HG02870 (cell line): ENCODE measurements at regions not wholly inside any gene's neighbourhood (a gene's known extent, or its start where the extent isn't known, plus 50 kb on each side); places are given as distances from the start of the nearest gene placed in this dataset.
"Not testable (repeated sequence)": the region's sequence is repeated elsewhere in the genome, so short reads cannot be mapped to it uniquely, and the experiment has no call there.

Source experiments
- ATAC-seq: cut with Tn5 transposase; IDR thresholded peaks from one replicate; pipeline ENCODE4 v1.9.1; 2021; ENCODE audit warnings: mild to moderate bottlenecking, moderate library complexity; ENCODE audit not compliant: unreplicated experiment

DNA sequence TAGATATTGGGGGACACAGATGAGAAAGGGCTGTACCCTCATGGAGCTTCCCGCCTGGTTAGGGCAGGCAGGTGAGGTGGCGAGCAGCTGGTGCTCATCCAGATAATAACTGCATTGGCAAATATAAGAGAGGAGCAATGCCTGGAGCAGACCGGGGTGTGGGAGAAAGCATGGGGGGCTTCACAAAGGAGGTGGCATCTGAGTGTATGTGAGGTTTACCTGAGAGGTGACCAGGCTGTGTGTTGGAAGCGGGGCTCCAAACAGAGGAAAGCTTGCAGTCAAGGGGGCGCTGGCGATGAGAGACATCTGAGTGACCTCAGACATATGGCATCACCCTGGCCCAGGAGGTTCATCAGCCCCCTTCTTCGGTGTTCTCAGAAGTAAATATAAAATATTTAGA, 72.1 kb upstream of the PMEPA1 start:
- ATAC-seq = no peak

- no peak for ATAC-seq
These were observed 71.1 kb upstream of the PMEPA1 start for GRCh38 chr20:57780906-57781305.

- no peak for ATAC-seq
These were observed 70.6 kb upstream of the PMEPA1 start for GRCh38 chr20:57780398-57780797.

GRCh38 chr20:57779401-57780003, 69.7 kb upstream of the PMEPA1 start:
- no peak for ATAC-seq

- ATAC-seq = no peak
These were observed 68.1 kb upstream of the PMEPA1 start for GRCh38 chr20:57777911-57778310.

GRCh38 chr20:57774951-57775350, 65.1 kb upstream of the PMEPA1 start:
- ATAC-seq = no peak

- ATAC-seq = no peak
These were observed 64.5 kb upstream of the PMEPA1 start for GRCh38 chr20:57774111-57774880.

DNA sequence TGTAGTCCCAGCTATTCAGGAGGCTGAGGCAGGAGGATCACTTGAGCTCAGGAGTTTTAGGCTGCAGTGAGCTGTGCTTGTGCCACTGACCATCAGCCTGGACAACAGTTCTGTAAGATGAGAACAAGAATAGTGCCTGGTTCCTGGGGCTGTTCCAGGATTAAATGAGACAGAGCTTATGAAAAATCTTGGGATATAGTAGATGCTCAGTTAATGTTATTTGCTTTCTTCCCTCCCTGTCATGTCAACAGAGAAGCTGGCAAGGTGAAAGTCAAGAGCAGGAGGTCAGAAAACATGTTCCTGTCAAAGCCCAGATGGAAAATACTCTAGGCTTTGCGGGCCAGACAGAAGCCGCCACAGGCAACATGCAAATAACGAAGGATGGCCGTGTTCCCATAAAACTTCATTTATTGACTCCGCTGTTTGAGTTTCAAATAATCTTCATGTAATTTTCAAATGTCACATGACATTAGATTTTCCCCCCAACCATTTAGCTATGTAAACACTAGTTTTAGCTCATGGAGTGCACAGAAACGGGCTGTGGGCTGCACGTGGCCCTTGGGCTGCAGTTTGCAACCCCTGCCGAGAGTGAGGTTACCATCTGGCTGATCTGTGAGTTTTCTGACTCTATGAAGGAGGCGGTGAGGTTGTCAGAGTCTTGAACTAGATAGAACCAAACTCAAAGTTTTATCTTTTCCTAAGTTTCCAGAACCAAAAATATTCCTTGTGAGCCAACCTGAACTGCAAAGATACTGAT, 63.4 kb upstream of the PMEPA1 start:
- ATAC-seq = no peak

GRCh38 chr20:57772349-57772964, 62.6 kb upstream of the PMEPA1 start:
- no peak for ATAC-seq

- no peak for ATAC-seq
These were observed 61.3 kb upstream of the PMEPA1 start for GRCh38 chr20:57770852-57771720.

DNA sequence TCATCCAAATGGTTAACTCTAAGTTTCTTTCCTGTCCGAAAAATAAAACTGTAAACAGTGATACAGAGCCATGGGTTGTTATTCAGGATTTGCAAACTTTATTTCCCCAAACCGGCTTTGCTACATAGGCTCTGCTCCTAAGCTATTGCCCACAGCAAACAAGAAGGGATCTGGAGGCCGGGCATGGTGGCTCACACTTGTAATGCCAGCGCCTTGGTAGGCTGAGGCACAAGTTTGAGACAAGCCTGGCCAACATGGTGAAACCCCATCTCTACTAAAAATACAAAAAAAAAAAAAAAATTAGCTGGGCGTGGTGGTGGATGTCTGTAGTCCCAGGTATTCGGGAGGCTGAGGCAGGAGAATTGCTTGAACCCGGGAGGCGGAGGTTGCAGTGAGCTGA, 60.6 kb upstream of the PMEPA1 start:
- not testable (repeated sequence) for ATAC-seq

DNA sequence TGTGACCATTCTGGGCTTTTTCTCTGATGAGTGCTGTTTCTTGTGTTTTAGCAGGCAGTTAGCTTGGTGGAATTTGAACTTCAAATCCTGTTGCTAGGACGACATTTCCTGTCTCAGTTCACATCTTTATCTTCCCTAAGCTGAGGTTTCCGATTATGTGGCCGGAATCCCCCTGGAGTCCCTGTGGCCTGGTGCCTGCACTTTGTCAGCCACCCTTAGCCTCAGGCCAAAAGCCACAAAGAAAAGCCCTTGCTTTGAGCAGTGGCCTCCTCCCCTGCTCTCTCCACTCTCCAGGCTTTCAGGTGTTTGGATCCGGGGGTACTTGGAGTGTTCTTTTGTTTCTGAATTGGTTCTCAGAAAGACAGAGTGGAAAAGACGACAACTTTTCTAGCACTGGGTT, 59.9 kb upstream of the PMEPA1 start:
- no peak for ATAC-seq

GRCh38 chr20:57768519-57768918, 58.7 kb upstream of the PMEPA1 start:
- ATAC-seq = no peak

- ATAC-seq = no peak
These were observed 57.6 kb upstream of the PMEPA1 start for GRCh38 chr20:57767441-57767840.

GRCh38 chr20:57763235-57763595, 53.4 kb upstream of the PMEPA1 start:
- no peak for ATAC-seq

GRCh38 chr20:57762531-57763234, 52.9 kb upstream of the PMEPA1 start:
- no peak for ATAC-seq

DNA sequence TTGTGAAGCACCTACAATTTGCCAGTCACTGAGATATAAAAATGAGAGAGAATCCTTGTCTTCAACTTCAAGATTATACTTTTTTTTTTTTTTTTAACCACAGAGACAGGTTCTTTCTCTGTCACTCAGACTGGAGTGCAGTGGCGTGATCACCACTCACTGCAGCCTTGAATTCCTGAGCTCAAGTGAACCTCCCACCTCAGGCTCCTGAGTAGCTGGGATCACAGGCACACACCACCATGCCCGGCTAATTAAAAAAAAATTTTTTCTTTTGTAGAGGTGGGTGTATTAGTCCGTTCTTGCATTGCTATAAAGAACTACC, 51.6 kb upstream of the PMEPA1 start:
- ATAC-seq = no peak

GRCh38 chr20:57760698-57761412, 51.0 kb upstream of the PMEPA1 start:
- ATAC-seq = no peak

DNA sequence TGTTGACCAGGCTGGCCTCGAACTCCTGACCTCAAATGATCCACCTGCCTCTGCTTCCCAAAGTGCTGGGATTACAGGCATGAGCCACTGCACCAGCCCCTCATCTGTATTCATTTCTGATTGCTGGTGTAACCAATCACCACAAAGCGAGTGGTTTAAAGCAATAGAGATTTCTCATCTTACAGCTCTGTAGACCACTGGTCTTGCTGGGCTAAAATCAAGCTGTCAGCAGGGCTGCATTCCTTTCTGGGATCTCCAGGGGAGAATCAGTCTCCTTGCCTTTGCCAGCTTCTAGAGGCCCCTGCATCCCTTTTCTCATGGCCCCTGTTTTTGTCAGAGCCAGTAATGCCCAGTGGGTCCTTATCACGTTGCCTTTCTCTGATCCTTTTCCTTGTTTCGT, 49.9 kb upstream of the PMEPA1 start:
- ATAC-seq = no peak
